Mucosa of rectum (tissue), 2 donors: ENCODE measurements at regions not wholly inside any gene's neighbourhood (a gene's known extent, or its start where the extent isn't known, plus 50 kb on each side); places are given as distances from the start of the nearest gene placed in this dataset.

Experiments used
- H3K27ac ChIP-seq, 2 donors: one replicate each; pipeline ENCODE4 v1.7.0; 2013; ENCODE audit warnings: inconsistent platforms in 2 of 2, low read depth in 2 of 2, low read length in 2 of 2
- H3K27me3 ChIP-seq, 2 donors: one replicate each; pipeline ENCODE4 v1.7.0; 2013; ENCODE audit warnings: low read length in 2 of 2; ENCODE audit not compliant: control insufficient read depth in 2 of 2, insufficient read depth in 2 of 2
- H3K36me3 ChIP-seq, 2 donors: one replicate each; pipeline ENCODE4 v1.7.0; 2013; ENCODE audit warnings: low read length in 2 of 2; ENCODE audit not compliant: control insufficient read depth in 2 of 2, insufficient read depth in 2 of 2
- H3K4me1 ChIP-seq, 2 donors: one replicate each; pipeline ENCODE4 v1.7.0; 2013; ENCODE audit warnings: low read length in 2 of 2, mild to moderate bottlenecking in 1 of 2; ENCODE audit not compliant: control insufficient read depth in 2 of 2, insufficient read depth in 2 of 2
- H3K4me3 ChIP-seq, 2 donors: one replicate each; pipeline ENCODE4 v1.7.0; 2013; ENCODE audit warnings: low read length in 2 of 2
- H3K9ac ChIP-seq, 2 donors: one replicate each; pipeline ENCODE4 v1.7.0; 2013; ENCODE audit warnings: low read length in 2 of 2, low read depth in 1 of 2, mild to moderate bottlenecking in 1 of 2
- H3K9me3 ChIP-seq, 2 donors: one replicate each; pipeline ENCODE4 v1.7.0; 2013; ENCODE audit warnings: low read length in 2 of 2; ENCODE audit not compliant: control insufficient read depth in 2 of 2
- donor health status: healthy.
- donor health status: Normal muscosa, but diverticular disease.

DNA sequence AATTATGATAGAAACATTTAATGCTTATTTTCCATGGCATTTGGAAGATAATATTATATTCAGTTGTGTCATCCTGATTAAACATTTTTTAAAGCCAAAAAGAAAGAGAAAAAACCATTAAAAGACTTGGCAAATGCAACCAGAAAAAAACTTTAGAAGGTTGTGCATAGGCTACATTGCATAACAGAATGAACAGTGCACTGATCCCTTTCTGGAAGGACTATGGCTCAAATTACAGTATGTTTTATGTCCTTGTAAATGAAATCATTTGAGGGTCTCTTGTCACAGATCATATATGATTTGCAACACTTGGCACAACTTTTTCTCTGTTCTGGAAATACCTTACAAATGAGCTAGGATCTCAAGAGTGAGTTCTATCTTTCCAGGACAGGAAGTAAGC, 275.2 kb upstream of the FLRT2 start:
- H3K27me3 ChIP-seq = no peaks in the 10 kb centered on the region
- H3K27ac ChIP-seq = no peak overlapping the region
- no peak overlapping the region for H3K4me3 ChIP-seq
- no peaks in the 10 kb centered on the region for H3K9me3 ChIP-seq
- H3K36me3 ChIP-seq = no peaks in the 10 kb centered on the region
- no peak overlapping the region for H3K9ac ChIP-seq
- H3K4me1 ChIP-seq = no peaks in the 10 kb centered on the region

DNA sequence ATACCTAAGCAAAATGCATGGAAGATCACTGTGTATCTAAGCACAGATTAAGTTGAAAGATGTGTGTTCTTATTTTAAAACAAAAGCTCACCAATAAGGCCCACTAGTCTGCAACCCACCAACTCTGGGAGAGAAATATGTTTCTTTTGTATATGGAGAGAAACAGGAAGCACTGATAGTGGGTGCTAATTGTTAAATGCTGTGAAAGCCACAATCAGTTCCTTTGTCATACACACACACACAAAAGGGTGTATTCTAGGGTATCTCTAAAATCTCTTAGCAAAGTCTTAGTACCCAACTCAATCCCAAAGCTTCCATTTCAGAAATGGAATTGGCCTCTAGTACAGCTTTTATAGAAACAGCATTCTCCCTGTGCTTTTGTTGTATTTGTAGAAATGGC, 272.7 kb upstream of the FLRT2 start:
- H3K36me3 ChIP-seq = no peaks in the 10 kb centered on the region
- no peaks in the 10 kb centered on the region for H3K9me3 ChIP-seq
- H3K9ac ChIP-seq = no peak overlapping the region
- no peaks in the 10 kb centered on the region for H3K4me1 ChIP-seq
- H3K27me3 ChIP-seq = no peaks in the 10 kb centered on the region
- no peak overlapping the region for H3K27ac ChIP-seq
- no peak overlapping the region for H3K4me3 ChIP-seq

GRCh38 chr14:85263916-85264675, 265.8 kb upstream of the FLRT2 start:
- Histone ChIP-seq H3K27me3 (no peaks in the 10 kb centered on the region), H3K9me3 (peaks cover 0 to 3% of the 10 kb centered on the region in 2 donors), H3K4me1 (no peaks in the 10 kb centered on the region), H3K36me3 (no peaks in the 10 kb centered on the region), H3K27ac (no peak overlapping the region), H3K4me3 (no peak overlapping the region), H3K9ac (no peak overlapping the region)

- Histone ChIP-seq H3K9ac (no peak overlapping the region), H3K27me3 (no peaks in the 10 kb centered on the region), H3K27ac (no peak overlapping the region), H3K36me3 (no peaks in the 10 kb centered on the region), H3K4me3 (no peak overlapping the region), H3K4me1 (no peaks in the 10 kb centered on the region), H3K9me3 (no peaks in the 10 kb centered on the region)
These were observed 256.8 kb upstream of the FLRT2 start for GRCh38 chr14:85273099-85273677.

DNA sequence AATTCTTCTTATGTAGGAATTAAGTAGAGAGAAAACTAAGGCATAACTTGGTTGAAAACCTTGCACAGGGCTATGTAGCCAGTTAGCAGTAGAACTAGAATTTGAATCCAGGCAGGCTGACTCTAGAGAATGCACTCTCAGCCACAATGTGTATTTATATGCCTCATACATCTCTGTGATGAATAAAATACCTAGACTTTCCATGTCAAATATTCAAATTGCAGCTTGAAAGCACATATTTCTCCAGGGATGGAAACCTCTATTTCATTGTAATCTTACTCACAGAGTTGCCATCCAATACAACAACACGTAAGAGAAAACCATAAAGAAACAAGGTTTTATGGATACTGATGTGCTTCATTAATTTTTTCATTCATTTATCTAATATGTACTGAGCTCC, 256.0 kb upstream of the FLRT2 start:
- no peaks in the 10 kb centered on the region for H3K27me3 ChIP-seq
- H3K4me3 ChIP-seq = no peak overlapping the region
- no peaks in the 10 kb centered on the region for H3K36me3 ChIP-seq
- no peak overlapping the region for H3K9ac ChIP-seq
- no peaks in the 10 kb centered on the region for H3K9me3 ChIP-seq
- H3K27ac ChIP-seq = no peak overlapping the region
- no peaks in the 10 kb centered on the region for H3K4me1 ChIP-seq

- Histone ChIP-seq H3K27me3 (no peaks in the 10 kb centered on the region), H3K9ac (no peak overlapping the region), H3K4me3 (no peak overlapping the region), H3K9me3 (no peaks in the 10 kb centered on the region), H3K36me3 (no peaks in the 10 kb centered on the region), H3K4me1 (no peaks in the 10 kb centered on the region), H3K27ac (no peak overlapping the region)
These were observed 253.6 kb upstream of the FLRT2 start for GRCh38 chr14:85276161-85276978.

DNA sequence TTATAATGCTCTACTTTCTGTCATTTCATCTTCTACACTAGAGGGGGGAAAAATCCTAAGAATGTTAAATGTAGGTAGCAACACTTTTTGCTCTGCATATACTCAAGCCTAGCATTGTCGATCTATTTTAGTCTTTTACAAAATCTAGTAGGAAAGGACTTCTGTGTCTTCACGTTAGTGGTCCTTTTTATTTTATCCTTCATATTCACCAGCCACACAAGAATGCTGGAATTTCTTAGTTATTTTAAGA, 253.0 kb upstream of the FLRT2 start:
- Histone ChIP-seq H3K9ac (no peak overlapping the region), H3K36me3 (no peaks in the 10 kb centered on the region)

DNA sequence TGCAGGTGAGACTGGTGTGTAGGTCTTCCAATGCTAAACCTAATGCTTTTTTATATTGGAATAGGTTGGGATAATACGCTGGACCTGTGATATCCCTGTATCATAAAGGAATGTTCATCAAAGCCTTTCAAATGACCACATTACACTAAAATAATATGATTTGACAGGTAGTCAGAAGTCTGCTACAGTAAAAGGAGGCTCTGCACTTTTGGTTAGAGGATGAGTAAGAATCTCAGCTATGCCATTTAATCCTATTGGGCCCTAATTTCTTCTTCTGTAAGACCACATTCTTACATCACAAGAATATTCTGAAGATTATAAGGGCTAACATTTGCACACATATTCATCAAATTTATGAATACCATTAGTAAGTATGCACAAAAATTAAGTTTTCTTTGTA, 250.5 kb upstream of the FLRT2 start:
- Histone ChIP-seq H3K36me3 (no peaks in the 10 kb centered on the region), H3K4me3 (no peak overlapping the region), H3K9ac (no peak overlapping the region), H3K27me3 (no peaks in the 10 kb centered on the region), H3K4me1 (no peaks in the 10 kb centered on the region), H3K9me3 (no peaks in the 10 kb centered on the region), H3K27ac (no peak overlapping the region)

More for the DNA sequence above, 253.0 kb upstream of the FLRT2 start:
- no peaks in the 10 kb centered on the region for H3K9me3 ChIP-seq
- no peaks in the 10 kb centered on the region for H3K27me3 ChIP-seq
- no peaks in the 10 kb centered on the region for H3K4me1 ChIP-seq
- no peak overlapping the region for H3K27ac ChIP-seq
- no peak overlapping the region for H3K4me3 ChIP-seq

GRCh38 chr14:85280074-85280473, 249.9 kb upstream of the FLRT2 start:
- Histone ChIP-seq H3K36me3 (no peaks in the 10 kb centered on the region), H3K27me3 (no peaks in the 10 kb centered on the region), H3K4me1 (no peaks in the 10 kb centered on the region), H3K4me3 (no peak overlapping the region), H3K9me3 (no peaks in the 10 kb centered on the region), H3K9ac (no peak overlapping the region), H3K27ac (no peak overlapping the region)

GRCh38 chr14:85281921-85282320, 248.0 kb upstream of the FLRT2 start:
- Histone ChIP-seq H3K4me3 (no peak overlapping the region), H3K9ac (no peak overlapping the region), H3K4me1 (no peaks in the 10 kb centered on the region), H3K27me3 (no peaks in the 10 kb centered on the region), H3K9me3 (no peaks in the 10 kb centered on the region), H3K36me3 (no peaks in the 10 kb centered on the region), H3K27ac (no peak overlapping the region)
